WTC11 (cell line): ENCODE measurements at regions not wholly inside any gene's neighbourhood (a gene's known extent, or its start where the extent isn't known, plus 50 kb on each side); places are given as distances from the start of the nearest gene placed in this dataset.

ENCODE experiments used
- ATAC-seq: fragments of 200-7000 bp; cut with Tn5 transposase; 2 replicates; pipeline ENCODE4 v1.10.0; 2021; ENCODE audit warnings: mild to moderate bottlenecking, moderate library complexity
- CTCF ChIA-PET: fragments of 300-600 bp; sonication (Branson Sonifier 250); formaldehyde crosslinking; loops from one replicate; lab custom pipeline; 2021; ENCODE audit warnings: antibody characterized with exemption; lab: Charles Lee
- POLR2A ChIA-PET: fragments of 350-600 bp; sonication (Branson Sonifier 250); formaldehyde crosslinking; loops from one replicate; lab custom pipeline; 2021; ENCODE audit warnings: antibody characterized with exemption; lab: Charles Lee
- DNase-seq: peaks from one replicate; pipeline ENCODE4 v3.0.0; 2021; ENCODE audit warnings: low spot score
- H3K27ac Mint-ChIP-seq: 2 replicates; pipeline ENCODE4 v1.8.0; 2021; ENCODE audit warnings: mixed read lengths
- H3K27me3 Mint-ChIP-seq: 2 replicates; pipeline ENCODE4 v1.8.0; 2021; ENCODE audit warnings: low read depth, mild to moderate bottlenecking, moderate library complexity, mixed read lengths
- H3K36me3 Mint-ChIP-seq: 2 replicates; pipeline ENCODE4 v1.8.0; 2021; ENCODE audit warnings: mixed read lengths
- H3K4me1 Mint-ChIP-seq: 2 replicates; pipeline ENCODE4 v1.8.0; 2022; ENCODE audit warnings: mixed read lengths
- H3K4me3 Mint-ChIP-seq: 2 replicates; pipeline ENCODE4 v1.8.0; 2021; ENCODE audit warnings: mild to moderate bottlenecking, moderate library complexity, mixed read lengths
- H3K9me3 Mint-ChIP-seq: 2 replicates; pipeline ENCODE4 v1.8.0; 2021; ENCODE audit warnings: mixed read lengths
- ATF1 ChIP-seq: sonication (generic); formaldehyde crosslinking; IDR thresholded peaks from 2 replicates; pipeline ENCODE4 v1.8.1; 2023; ENCODE audit warnings: mild to moderate bottlenecking, moderate library complexity, missing genetic modification reagents
- CREB1 ChIP-seq: sonication (generic); formaldehyde crosslinking; IDR thresholded peaks from 2 replicates; pipeline ENCODE4 v1.8.0; 2023; ENCODE audit warnings: mild to moderate bottlenecking, missing genetic modification reagents
- ESRRA ChIP-seq: sonication (generic); formaldehyde crosslinking; IDR thresholded peaks from 2 replicates; pipeline ENCODE4 v1.8.1; 2022; ENCODE audit warnings: mild to moderate bottlenecking, missing genetic modification reagents, borderline replicate concordance
- FOXK1 ChIP-seq: sonication (generic); formaldehyde crosslinking; IDR thresholded peaks from 2 replicates; pipeline ENCODE4 v1.8.0; 2022; ENCODE audit warnings: mild to moderate bottlenecking, moderate library complexity, missing genetic modification reagents
- KAT7 ChIP-seq: sonication (generic); formaldehyde crosslinking; IDR thresholded peaks from 2 replicates; pipeline ENCODE4 v1.8.1; 2023; ENCODE audit warnings: missing genetic modification reagents, mild to moderate bottlenecking, borderline replicate concordance
- NR1H2 ChIP-seq: sonication (generic); formaldehyde crosslinking; IDR thresholded peaks from 2 replicates; pipeline ENCODE4 v1.9.0; 2021; ENCODE audit warnings: mild to moderate bottlenecking, moderate library complexity, missing genetic modification reagents
- NR3C1 ChIP-seq: sonication (generic); formaldehyde crosslinking; conservative IDR thresholded peaks from 2 replicates; pipeline ENCODE4 v1.8.1; 2023; ENCODE audit warnings: low read depth, mild to moderate bottlenecking, missing genetic modification reagents
- SMAD4 ChIP-seq: sonication (generic); formaldehyde crosslinking; IDR thresholded peaks from 2 replicates; pipeline ENCODE4 v1.8.0; 2022; ENCODE audit warnings: mild to moderate bottlenecking, missing genetic modification reagents
- ZBTB21 ChIP-seq: sonication (generic); formaldehyde crosslinking; IDR thresholded peaks from 2 replicates; pipeline ENCODE4 v1.8.1; 2023; ENCODE audit warnings: mild to moderate bottlenecking, missing genetic modification reagents, borderline replicate concordance
- ZNF219 ChIP-seq: sonication (generic); formaldehyde crosslinking; IDR thresholded peaks from 2 replicates; pipeline ENCODE4 v1.8.0; 2023; ENCODE audit warnings: missing genetic modification reagents, mild to moderate bottlenecking, borderline replicate concordance
- ZNF263 ChIP-seq: sonication (generic); formaldehyde crosslinking; IDR thresholded peaks from 2 replicates; pipeline ENCODE4 v1.8.1; 2022; ENCODE audit warnings: low read depth, mild to moderate bottlenecking, moderate library complexity, missing genetic modification reagents
- ZNF317 ChIP-seq: sonication (generic); formaldehyde crosslinking; IDR thresholded peaks from 2 replicates; pipeline ENCODE4 v1.8.1; 2023; ENCODE audit warnings: low read depth, mild to moderate bottlenecking, moderate library complexity, missing genetic modification reagents, borderline replicate concordance
- TF ChIP-seq, protein P1 (sequence below): sonication (generic); formaldehyde crosslinking; IDR thresholded peaks from 2 replicates; pipeline ENCODE4 v1.8.0; 2022; ENCODE audit warnings: missing genetic modification reagents
- TF ChIP-seq, protein P2 (sequence below): fragments of 250-450 bp; sonication (Bioruptor Pico); IDR thresholded peaks from 2 replicates; pipeline ENCODE4 v1.9.0; 2021; ENCODE audit warnings: mild to moderate bottlenecking
- TF ChIP-seq, protein P3 (sequence below): sonication (generic); formaldehyde crosslinking; IDR thresholded peaks from 2 replicates; pipeline ENCODE4 v1.8.0; 2023; ENCODE audit warnings: missing genetic modification reagents, mild to moderate bottlenecking, borderline replicate concordance
- TF ChIP-seq, protein P4 (sequence below): sonication (generic); formaldehyde crosslinking; conservative IDR thresholded peaks from 2 replicates; pipeline ENCODE4 v1.8.1; 2023; ENCODE audit warnings: mild to moderate bottlenecking, low read depth, missing genetic modification reagents, moderate library complexity
- TF ChIP-seq, protein P5 (sequence below): sonication (generic); formaldehyde crosslinking; IDR thresholded peaks from 2 replicates; pipeline ENCODE4 v1.8.1; 2022; ENCODE audit warnings: mild to moderate bottlenecking, missing genetic modification reagents, moderate library complexity, borderline replicate concordance

DNA sequence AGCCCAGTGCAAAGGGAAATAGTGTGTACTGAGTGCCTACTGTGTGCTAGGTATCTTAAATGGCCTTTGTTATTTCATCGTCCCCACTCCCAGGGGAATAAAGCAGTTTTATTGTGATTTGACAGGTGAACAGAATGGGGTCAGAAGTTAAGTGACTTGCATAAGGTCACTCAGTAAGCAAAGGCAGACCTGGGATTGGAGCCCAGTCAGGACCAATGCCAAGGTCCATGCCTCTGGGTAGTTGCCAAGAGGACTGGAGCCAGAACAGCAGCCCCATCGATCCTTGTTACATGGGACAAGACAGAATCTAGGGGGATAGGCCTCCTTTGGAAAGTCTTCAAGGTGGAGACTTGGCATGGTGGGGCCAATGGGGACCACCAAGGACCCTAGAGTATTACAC, 227.4 kb upstream of the PWP1 start (continued):
- TF ChIP-seq ATF1 (CRISPR knock-in tag) (no peak), ZNF219 (CRISPR knock-in tag) (no peak), SMAD4 (CRISPR knock-in tag) (no peak)
- TF ChIP-seq, protein P1, sequence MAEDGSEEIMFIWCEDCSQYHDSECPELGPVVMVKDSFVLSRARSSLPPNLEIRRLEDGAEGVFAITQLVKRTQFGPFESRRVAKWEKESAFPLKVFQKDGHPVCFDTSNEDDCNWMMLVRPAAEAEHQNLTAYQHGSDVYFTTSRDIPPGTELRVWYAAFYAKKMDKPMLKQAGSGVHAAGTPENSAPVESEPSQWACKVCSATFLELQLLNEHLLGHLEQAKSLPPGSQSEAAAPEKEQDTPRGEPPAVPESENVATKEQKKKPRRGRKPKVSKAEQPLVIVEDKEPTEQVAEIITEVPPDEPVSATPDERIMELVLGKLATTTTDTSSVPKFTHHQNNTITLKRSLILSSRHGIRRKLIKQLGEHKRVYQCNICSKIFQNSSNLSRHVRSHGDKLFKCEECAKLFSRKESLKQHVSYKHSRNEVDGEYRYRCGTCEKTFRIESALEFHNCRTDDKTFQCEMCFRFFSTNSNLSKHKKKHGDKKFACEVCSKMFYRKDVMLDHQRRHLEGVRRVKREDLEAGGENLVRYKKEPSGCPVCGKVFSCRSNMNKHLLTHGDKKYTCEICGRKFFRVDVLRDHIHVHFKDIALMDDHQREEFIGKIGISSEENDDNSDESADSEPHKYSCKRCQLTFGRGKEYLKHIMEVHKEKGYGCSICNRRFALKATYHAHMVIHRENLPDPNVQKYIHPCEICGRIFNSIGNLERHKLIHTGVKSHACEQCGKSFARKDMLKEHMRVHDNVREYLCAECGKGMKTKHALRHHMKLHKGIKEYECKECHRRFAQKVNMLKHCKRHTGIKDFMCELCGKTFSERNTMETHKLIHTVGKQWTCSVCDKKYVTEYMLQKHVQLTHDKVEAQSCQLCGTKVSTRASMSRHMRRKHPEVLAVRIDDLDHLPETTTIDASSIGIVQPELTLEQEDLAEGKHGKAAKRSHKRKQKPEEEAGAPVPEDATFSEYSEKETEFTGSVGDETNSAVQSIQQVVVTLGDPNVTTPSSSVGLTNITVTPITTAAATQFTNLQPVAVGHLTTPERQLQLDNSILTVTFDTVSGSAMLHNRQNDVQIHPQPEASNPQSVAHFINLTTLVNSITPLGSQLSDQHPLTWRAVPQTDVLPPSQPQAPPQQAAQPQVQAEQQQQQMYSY: no peak

DNA sequence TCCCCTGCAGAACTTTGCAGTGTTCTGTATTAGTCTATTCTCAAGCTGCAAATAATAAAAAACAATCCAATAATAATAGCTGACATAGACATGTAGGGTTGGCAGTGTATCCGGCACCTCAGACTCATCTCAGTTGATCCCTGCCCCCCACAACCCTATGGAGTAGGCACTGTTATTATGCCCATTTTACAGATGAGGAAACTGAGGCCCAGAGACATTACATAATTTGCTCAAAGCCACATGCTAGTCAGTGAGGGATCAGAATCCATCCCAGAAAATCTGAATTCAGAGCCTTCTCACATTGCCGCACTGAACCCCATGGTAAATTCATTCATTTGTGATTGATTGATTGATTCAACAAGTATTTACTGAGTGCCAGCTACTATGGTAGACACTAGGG, 226.6 kb upstream of the PWP1 start:
- ChIA-PET POLR2A (no interaction called here), CTCF (interaction anchor here (1.0 to 3.2 kb wide), 4 partner anchors 11 to 327 kb away, joined by 3 to 9 read pairs (median 3); no protein-coding TSS in a partner anchor)
- Mint-ChIP-seq H3K4me1 (peaks cover 8% of the 10 kb centered on the region), H3K27me3 (no peaks in the 10 kb centered on the region), H3K27ac (no peak overlapping the region), H3K4me3 (no peak overlapping the region), H3K9me3 (no peaks in the 10 kb centered on the region), H3K36me3 (no peaks in the 10 kb centered on the region)
- TF ChIP-seq NR1H2 (CRISPR knock-in tag) (no peak), ZNF317 (CRISPR knock-in tag) (no peak), ATF1 (CRISPR knock-in tag) (no peak), KAT7 (CRISPR knock-in tag) (no peak), ESRRA (CRISPR knock-in tag) (no peak), CREB1 (CRISPR knock-in tag) (no peak), ZNF263 (CRISPR knock-in tag) (no peak), ZBTB21 (CRISPR knock-in tag) (no peak), NR3C1 (CRISPR knock-in tag) (no peak), SMAD4 (CRISPR knock-in tag) (no peak), ZNF219 (CRISPR knock-in tag) (no peak), FOXK1 (CRISPR knock-in tag) (no peak)
- TF ChIP-seq, protein P2, sequence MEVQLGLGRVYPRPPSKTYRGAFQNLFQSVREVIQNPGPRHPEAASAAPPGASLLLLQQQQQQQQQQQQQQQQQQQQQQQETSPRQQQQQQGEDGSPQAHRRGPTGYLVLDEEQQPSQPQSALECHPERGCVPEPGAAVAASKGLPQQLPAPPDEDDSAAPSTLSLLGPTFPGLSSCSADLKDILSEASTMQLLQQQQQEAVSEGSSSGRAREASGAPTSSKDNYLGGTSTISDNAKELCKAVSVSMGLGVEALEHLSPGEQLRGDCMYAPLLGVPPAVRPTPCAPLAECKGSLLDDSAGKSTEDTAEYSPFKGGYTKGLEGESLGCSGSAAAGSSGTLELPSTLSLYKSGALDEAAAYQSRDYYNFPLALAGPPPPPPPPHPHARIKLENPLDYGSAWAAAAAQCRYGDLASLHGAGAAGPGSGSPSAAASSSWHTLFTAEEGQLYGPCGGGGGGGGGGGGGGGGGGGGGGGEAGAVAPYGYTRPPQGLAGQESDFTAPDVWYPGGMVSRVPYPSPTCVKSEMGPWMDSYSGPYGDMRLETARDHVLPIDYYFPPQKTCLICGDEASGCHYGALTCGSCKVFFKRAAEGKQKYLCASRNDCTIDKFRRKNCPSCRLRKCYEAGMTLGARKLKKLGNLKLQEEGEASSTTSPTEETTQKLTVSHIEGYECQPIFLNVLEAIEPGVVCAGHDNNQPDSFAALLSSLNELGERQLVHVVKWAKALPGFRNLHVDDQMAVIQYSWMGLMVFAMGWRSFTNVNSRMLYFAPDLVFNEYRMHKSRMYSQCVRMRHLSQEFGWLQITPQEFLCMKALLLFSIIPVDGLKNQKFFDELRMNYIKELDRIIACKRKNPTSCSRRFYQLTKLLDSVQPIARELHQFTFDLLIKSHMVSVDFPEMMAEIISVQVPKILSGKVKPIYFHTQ (CRISPR knock-in tag): no peak
- TF ChIP-seq, protein P3, sequence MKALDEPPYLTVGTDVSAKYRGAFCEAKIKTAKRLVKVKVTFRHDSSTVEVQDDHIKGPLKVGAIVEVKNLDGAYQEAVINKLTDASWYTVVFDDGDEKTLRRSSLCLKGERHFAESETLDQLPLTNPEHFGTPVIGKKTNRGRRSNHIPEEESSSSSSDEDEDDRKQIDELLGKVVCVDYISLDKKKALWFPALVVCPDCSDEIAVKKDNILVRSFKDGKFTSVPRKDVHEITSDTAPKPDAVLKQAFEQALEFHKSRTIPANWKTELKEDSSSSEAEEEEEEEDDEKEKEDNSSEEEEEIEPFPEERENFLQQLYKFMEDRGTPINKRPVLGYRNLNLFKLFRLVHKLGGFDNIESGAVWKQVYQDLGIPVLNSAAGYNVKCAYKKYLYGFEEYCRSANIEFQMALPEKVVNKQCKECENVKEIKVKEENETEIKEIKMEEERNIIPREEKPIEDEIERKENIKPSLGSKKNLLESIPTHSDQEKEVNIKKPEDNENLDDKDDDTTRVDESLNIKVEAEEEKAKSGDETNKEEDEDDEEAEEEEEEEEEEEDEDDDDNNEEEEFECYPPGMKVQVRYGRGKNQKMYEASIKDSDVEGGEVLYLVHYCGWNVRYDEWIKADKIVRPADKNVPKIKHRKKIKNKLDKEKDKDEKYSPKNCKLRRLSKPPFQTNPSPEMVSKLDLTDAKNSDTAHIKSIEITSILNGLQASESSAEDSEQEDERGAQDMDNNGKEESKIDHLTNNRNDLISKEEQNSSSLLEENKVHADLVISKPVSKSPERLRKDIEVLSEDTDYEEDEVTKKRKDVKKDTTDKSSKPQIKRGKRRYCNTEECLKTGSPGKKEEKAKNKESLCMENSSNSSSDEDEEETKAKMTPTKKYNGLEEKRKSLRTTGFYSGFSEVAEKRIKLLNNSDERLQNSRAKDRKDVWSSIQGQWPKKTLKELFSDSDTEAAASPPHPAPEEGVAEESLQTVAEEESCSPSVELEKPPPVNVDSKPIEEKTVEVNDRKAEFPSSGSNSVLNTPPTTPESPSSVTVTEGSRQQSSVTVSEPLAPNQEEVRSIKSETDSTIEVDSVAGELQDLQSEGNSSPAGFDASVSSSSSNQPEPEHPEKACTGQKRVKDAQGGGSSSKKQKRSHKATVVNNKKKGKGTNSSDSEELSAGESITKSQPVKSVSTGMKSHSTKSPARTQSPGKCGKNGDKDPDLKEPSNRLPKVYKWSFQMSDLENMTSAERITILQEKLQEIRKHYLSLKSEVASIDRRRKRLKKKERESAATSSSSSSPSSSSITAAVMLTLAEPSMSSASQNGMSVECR (CRISPR knock-in tag): no peak
- TF ChIP-seq, protein P4, sequence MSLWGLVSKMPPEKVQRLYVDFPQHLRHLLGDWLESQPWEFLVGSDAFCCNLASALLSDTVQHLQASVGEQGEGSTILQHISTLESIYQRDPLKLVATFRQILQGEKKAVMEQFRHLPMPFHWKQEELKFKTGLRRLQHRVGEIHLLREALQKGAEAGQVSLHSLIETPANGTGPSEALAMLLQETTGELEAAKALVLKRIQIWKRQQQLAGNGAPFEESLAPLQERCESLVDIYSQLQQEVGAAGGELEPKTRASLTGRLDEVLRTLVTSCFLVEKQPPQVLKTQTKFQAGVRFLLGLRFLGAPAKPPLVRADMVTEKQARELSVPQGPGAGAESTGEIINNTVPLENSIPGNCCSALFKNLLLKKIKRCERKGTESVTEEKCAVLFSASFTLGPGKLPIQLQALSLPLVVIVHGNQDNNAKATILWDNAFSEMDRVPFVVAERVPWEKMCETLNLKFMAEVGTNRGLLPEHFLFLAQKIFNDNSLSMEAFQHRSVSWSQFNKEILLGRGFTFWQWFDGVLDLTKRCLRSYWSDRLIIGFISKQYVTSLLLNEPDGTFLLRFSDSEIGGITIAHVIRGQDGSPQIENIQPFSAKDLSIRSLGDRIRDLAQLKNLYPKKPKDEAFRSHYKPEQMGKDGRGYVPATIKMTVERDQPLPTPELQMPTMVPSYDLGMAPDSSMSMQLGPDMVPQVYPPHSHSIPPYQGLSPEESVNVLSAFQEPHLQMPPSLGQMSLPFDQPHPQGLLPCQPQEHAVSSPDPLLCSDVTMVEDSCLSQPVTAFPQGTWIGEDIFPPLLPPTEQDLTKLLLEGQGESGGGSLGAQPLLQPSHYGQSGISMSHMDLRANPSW (CRISPR knock-in tag): no peak
- TF ChIP-seq, protein P5, sequence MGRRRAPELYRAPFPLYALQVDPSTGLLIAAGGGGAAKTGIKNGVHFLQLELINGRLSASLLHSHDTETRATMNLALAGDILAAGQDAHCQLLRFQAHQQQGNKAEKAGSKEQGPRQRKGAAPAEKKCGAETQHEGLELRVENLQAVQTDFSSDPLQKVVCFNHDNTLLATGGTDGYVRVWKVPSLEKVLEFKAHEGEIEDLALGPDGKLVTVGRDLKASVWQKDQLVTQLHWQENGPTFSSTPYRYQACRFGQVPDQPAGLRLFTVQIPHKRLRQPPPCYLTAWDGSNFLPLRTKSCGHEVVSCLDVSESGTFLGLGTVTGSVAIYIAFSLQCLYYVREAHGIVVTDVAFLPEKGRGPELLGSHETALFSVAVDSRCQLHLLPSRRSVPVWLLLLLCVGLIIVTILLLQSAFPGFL (CRISPR knock-in tag): no peak
- ATAC-seq (no peak), DNase-seq (no peak)
